ENCODE measurements at regions not wholly inside any gene's neighbourhood (a gene's known extent, or its start where the extent isn't known, plus 50 kb on each side); places are given as distances from the start of the nearest gene placed in this dataset.

DNA sequence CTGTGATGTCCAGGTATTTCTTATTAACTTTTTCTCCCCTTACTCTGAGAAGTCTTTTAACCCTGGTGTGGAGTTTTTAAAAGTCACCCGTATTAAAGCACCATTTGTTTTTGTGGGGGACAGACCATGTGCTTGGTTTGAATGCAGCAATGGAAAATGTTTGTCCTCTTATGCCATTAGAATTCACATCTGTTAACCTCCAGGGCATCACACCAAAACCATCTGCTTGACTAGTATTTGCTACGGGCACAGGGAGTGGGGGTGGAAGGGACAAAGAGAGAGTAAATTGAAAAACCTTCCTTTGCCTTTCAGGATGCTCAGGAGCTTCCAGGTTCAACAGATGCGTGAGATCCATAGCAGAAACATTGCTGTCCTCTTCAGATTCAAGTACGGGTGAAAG, 61.4 kb upstream of the GOLGA8B start (continued):
- no peak for TF ChIP-seq KLF16 (IDR thresholded peaks at IDR 0.05)
- TF ChIP-seq, protein P1, sequence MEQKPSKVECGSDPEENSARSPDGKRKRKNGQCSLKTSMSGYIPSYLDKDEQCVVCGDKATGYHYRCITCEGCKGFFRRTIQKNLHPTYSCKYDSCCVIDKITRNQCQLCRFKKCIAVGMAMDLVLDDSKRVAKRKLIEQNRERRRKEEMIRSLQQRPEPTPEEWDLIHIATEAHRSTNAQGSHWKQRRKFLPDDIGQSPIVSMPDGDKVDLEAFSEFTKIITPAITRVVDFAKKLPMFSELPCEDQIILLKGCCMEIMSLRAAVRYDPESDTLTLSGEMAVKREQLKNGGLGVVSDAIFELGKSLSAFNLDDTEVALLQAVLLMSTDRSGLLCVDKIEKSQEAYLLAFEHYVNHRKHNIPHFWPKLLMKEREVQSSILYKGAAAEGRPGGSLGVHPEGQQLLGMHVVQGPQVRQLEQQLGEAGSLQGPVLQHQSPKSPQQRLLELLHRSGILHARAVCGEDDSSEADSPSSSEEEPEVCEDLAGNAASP (IDR thresholded peaks at IDR 0.05), result no peak
- no peak for TF ChIP-seq CBFA2T3 (IDR thresholded peaks at IDR 0.05)
- no peak for TF ChIP-seq MXI1 (IDR thresholded peaks at IDR 0.05; ENCODE audit: low read depth, low read length)
- no peak for TF ChIP-seq ARNT (IDR thresholded peaks at IDR 0.05)
- TF ChIP-seq, protein P2, sequence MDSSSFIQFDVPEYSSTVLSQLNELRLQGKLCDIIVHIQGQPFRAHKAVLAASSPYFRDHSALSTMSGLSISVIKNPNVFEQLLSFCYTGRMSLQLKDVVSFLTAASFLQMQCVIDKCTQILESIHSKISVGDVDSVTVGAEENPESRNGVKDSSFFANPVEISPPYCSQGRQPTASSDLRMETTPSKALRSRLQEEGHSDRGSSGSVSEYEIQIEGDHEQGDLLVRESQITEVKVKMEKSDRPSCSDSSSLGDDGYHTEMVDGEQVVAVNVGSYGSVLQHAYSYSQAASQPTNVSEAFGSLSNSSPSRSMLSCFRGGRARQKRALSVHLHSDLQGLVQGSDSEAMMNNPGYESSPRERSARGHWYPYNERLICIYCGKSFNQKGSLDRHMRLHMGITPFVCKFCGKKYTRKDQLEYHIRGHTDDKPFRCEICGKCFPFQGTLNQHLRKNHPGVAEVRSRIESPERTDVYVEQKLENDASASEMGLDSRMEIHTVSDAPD (CRISPR knock-in tag; IDR thresholded peaks at IDR 0.05), result no peak

DNA sequence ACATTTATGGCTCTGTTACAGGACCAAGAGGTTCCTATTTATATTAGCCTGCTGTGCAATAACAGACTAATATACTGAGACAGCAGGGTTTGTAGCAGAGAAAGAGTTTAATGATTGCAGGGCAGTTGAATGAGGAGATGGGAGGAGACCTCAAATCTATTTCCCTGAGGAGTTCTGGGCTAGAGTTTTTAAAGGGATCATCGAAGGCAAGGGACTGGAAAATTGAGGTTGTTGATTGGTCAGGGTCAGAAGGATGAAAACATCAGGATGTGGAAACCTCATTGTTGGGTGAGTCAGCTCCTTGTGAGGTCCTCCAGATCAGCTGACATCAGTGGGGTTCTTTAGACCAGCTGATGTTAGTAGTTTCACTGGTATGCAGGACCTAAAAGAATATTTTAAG, 60.6 kb upstream of the GOLGA8B start:
- Histone ChIP-seq H2AFZ (ENCODE audit: low read depth, low read length) (0 out of 2 replicates have a peak overlapping the region, but pooled peaks have one; percentile 6), H3K9me1 (ENCODE audit: control insufficient read depth, insufficient read depth, low read length) (no peaks in the 10 kb centered on the region), H3K4me2 (ENCODE audit: insufficient read depth, low read length) (no peak overlapping the region), H3K27me3 (ENCODE audit: control insufficient read depth in 2 of 2, insufficient read depth in 2 of 2, low read length in 2 of 2) (no peaks in the 10 kb centered on the region), H3K4me3 (no peak overlapping the region), H4K20me1 (replicated peaks; ENCODE audit: control insufficient read depth, insufficient read depth, low read length) (no peaks in the 10 kb centered on the region), H3K79me2 (ENCODE audit: control insufficient read depth, insufficient read depth, low read length) (peaks cover 30% of the 10 kb centered on the region), H3K9ac (ENCODE audit: insufficient read depth in 1 of 2, low read depth in 2 of 2, low read length in 2 of 2) (no peak overlapping the region), H3K9me3 (replicated peaks; ENCODE audit: control insufficient read depth, insufficient read depth, low read depth, low read length) (peaks cover 10% of the 10 kb centered on the region; the same call in 1 of the 2 replicates), H3K4me1 (replicated peaks in 1 of 2; ENCODE audit: control insufficient read depth in 2 of 2, insufficient read depth in 2 of 2, low read length in 2 of 2) (peaks cover 0 to 37% of the 10 kb centered on the region in 2 experiments; a peak in 2 of 5 replicates), H3K36me3 (ENCODE audit: control insufficient read depth, insufficient read depth, low read length) (no peaks in the 10 kb centered on the region), H3K27ac (ENCODE audit: extremely low read depth, low read depth, low read length) (no peak overlapping the region)
- intact Hi-C loops (cut with micrococcal nuclease), result no loop called here
- in situ Hi-C loops (cut with MboI), result no loop called here
- no peak for ATAC-seq
- ChIA-PET POLR2A (interaction anchor here (0.6 kb wide), 1 partner anchor 14 kb away, joined by 3 read pairs; no protein-coding TSS in a partner anchor), CTCF (ENCODE audit: low intra/inter-chr PET ratio) (no interaction called here)
- no peak for DNase-seq (ENCODE audit: extremely low read depth in 1 of 4, low spot score in 3 of 4)
- peak; percentile 66 for FAIRE-seq
- no TSS peak for BruUV-seq (replicated peaks)
- 39% methylated on average over 1 of the region's 1 CpG for WGBS (ENCODE audit: insufficient coverage, low coverage, missing lambda C conversion rate)
- TF ChIP-seq CBFB (CRISPR knock-in tag; IDR thresholded peaks at IDR 0.05), result no peak
- peak; percentile 26; the same call in 1 of the 2 replicates for TF ChIP-seq CC2D1A (IDR thresholded peaks at IDR 0.05)
- no peak for TF ChIP-seq ZNF143 (CRISPR knock-in tag; IDR thresholded peaks at IDR 0.05)
- TF ChIP-seq ZNF316 (IDR thresholded peaks at IDR 0.05), result peak; percentile 35; the same call in 1 of the 2 replicates
- TF ChIP-seq C11orf30 (IDR thresholded peaks at IDR 0.05; ENCODE audit: low read depth), result peak; percentile 61
- TF ChIP-seq CBX5 (IDR thresholded peaks at IDR 0.05; ENCODE audit: borderline replicate concordance, low read depth), result peak; percentile 37; the same call in 1 of the 2 replicates
- TF ChIP-seq ATF7 (IDR thresholded peaks at IDR 0.05), result 0 out of 2 replicates have a peak, but pooled peaks have one; percentile 21
- TF ChIP-seq CBX3 (IDR thresholded peaks at IDR 0.05; ENCODE audit: borderline replicate concordance in 1 of 2, low read length in 2 of 2), result peak in 1 of 2 experiments; percentile 51; a peak in 1 of 3 replicates
- no peak for TF ChIP-seq IFI16 (CRISPR knock-in tag; IDR thresholded peaks at IDR 0.05)
- no peak for TF ChIP-seq PHB2 (IDR thresholded peaks at IDR 0.05; ENCODE audit: low read depth)
- TF ChIP-seq, protein P3, sequence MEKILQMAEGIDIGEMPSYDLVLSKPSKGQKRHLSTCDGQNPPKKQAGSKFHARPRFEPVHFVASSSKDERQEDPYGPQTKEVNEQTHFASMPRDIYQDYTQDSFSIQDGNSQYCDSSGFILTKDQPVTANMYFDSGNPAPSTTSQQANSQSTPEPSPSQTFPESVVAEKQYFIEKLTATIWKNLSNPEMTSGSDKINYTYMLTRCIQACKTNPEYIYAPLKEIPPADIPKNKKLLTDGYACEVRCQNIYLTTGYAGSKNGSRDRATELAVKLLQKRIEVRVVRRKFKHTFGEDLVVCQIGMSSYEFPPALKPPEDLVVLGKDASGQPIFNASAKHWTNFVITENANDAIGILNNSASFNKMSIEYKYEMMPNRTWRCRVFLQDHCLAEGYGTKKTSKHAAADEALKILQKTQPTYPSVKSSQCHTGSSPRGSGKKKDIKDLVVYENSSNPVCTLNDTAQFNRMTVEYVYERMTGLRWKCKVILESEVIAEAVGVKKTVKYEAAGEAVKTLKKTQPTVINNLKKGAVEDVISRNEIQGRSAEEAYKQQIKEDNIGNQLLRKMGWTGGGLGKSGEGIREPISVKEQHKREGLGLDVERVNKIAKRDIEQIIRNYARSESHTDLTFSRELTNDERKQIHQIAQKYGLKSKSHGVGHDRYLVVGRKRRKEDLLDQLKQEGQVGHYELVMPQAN (IDR thresholded peaks at IDR 0.05; ENCODE audit: borderline replicate concordance), result no peak
- TF ChIP-seq, protein P4, sequence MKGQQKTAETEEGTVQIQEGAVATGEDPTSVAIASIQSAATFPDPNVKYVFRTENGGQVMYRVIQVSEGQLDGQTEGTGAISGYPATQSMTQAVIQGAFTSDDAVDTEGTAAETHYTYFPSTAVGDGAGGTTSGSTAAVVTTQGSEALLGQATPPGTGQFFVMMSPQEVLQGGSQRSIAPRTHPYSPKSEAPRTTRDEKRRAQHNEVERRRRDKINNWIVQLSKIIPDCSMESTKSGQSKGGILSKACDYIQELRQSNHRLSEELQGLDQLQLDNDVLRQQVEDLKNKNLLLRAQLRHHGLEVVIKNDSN (CRISPR knock-in tag; IDR thresholded peaks at IDR 0.05), result no peak
